ENCODE measurements at regions not wholly inside any gene's neighbourhood (a gene's known extent, or its start where the extent isn't known, plus 50 kb on each side); places are given as distances from the start of the nearest gene placed in this dataset.
A peak's percentile ranks its signal among the peaks of the same experiment; 100 is the strongest.
"Not testable (repeated sequence)": the region's sequence is repeated elsewhere in the genome, so short reads cannot be mapped to it uniquely, and the experiment has no call there.

GRCh38 chr7:106369352-106369751 lies 84.6 kb upstream of the NAMPT start:
- Histone ChIP-seq H3K27ac (no peak overlapping the region), H3K36me3 (replicated peaks in 1 of 2; ENCODE audit: insufficient read depth in 1 of 2, low read depth in 2 of 2) (no peaks in the 10 kb centered on the region), H3K4me3 (no peak overlapping the region), H3K9me3 (no peaks in the 10 kb centered on the region), H3K4me1 (no peaks in the 10 kb centered on the region), H3K27me3 (no peaks in the 10 kb centered on the region)
- no peak for TF ChIP-seq CTCF (IDR thresholded peaks at IDR 0.05)
- TF ChIP-seq POLR2A (IDR thresholded peaks at IDR 0.05) = no peak
- intact Hi-C loops (cut with DNase I) = no loop called here
- DNase-seq = no peak
- WGBS, 2 donors = 91 to 98% methylated on average over 3 of the region's 3 CpGs
- ATAC-seq = no peak

DNA sequence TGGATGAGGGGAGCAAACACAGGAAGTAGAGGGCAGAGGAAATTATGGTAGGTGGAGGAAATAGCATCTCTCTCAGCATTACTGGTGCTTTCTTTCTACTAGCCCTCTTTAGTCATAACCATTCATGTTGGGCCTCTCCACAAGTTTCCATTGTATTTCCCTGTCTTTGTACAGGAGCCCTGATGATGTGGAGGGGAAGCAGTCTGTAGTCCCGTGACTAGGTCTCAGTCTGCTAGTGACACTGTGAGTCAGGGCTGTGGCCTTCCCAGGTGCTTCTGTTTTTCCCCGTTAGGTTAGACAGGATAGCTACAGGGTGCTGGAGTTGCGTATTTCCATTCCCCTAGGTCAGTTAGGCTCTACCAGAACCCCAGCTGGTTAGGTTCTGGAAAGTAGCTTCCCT lies 82.9 kb upstream of the NAMPT start:
- ATAC-seq (no peak), DNase-seq (no peak)
- TF ChIP-seq CTCF (IDR thresholded peaks at IDR 0.05) (no peak), POLR2A (IDR thresholded peaks at IDR 0.05) (no peak)
- Histone ChIP-seq H3K27me3 (no peaks in the 10 kb centered on the region), H3K36me3 (replicated peaks in 1 of 2; ENCODE audit: insufficient read depth in 1 of 2, low read depth in 2 of 2) (no peaks in the 10 kb centered on the region), H3K4me1 (no peaks in the 10 kb centered on the region), H3K4me3 (no peak overlapping the region), H3K27ac (no peak overlapping the region), H3K9me3 (no peaks in the 10 kb centered on the region)
- 83% methylated on average over 3 of the region's 3 CpGs for WGBS, 2 donors
- intact Hi-C loops (cut with DNase I) = no loop called here

- 70 to 84% methylated on average over 3 of the region's 3 CpGs for WGBS, 2 donors
- Histone ChIP-seq H3K36me3 (replicated peaks in 1 of 2; ENCODE audit: insufficient read depth in 1 of 2, low read depth in 2 of 2) (no peaks in the 10 kb centered on the region), H3K27me3 (no peaks in the 10 kb centered on the region), H3K9me3 (no peaks in the 10 kb centered on the region), H3K4me3 (no peak overlapping the region), H3K4me1 (no peaks in the 10 kb centered on the region), H3K27ac (no peak overlapping the region)
- intact Hi-C loops (cut with DNase I) = no loop called here
- no peak for DNase-seq
- no peak for ATAC-seq
- TF ChIP-seq CTCF (IDR thresholded peaks at IDR 0.05) (peak in 1 of 7 experiments; percentile 4), POLR2A (IDR thresholded peaks at IDR 0.05) (no peak)
These were observed 82.2 kb upstream of the NAMPT start for GRCh38 chr7:106367018-106367420.

DNA sequence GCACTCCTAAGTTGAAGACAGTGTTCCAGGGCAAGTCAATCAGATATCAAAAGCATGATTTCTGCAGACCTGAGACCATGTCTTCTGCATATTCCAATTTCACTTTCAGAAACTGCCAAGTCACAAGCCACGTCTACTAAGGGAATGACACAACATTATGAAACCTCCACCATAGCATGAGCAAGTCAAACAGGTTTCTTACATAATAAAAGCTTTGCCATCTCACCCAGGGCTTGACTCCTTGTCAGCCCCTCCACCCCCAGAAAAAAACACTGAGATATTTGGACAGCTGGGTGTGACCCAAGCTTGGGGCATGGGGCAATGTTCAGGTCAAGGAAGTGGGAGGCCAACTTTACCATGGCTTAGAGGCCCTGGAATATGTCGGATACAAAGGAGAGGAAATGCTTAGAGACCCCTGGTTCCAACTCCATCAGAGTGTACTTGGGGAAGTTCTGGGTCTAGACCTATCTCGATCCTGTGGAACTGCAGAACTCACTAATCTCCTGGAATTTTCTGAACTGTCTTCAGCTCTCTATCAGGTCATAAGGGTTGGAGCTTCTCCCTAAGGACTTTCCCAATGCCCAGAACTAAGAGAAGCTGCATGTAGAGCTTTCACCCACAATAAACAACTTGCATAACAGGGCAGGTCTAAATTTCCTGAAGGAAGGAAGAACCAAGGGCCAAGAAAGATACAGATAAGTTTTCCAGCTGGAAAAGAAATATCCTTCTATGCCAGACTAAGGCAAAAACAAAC lies 80.6 kb upstream of the NAMPT start:
- 56 to 71% methylated on average over 3 of the region's 3 CpGs for WGBS, 2 donors
- H3K4me3 ChIP-seq = no peak overlapping the region
- TF ChIP-seq CTCF (IDR thresholded peaks at IDR 0.05) (no peak), POLR2A (IDR thresholded peaks at IDR 0.05) (no peak)
- H3K9me3 ChIP-seq = no peaks in the 10 kb centered on the region
- H3K36me3 ChIP-seq (replicated peaks in 1 of 2; ENCODE audit: insufficient read depth in 1 of 2, low read depth in 2 of 2) = no peaks in the 10 kb centered on the region
- ATAC-seq (no peak), DNase-seq (peak in 2 of 4 donors; percentile 14 to 23)
- no peak overlapping the region for H3K27ac ChIP-seq
- no peaks in the 10 kb centered on the region for H3K4me1 ChIP-seq
- no peaks in the 10 kb centered on the region for H3K27me3 ChIP-seq
- intact Hi-C loops (cut with DNase I) = no loop called here

DNA sequence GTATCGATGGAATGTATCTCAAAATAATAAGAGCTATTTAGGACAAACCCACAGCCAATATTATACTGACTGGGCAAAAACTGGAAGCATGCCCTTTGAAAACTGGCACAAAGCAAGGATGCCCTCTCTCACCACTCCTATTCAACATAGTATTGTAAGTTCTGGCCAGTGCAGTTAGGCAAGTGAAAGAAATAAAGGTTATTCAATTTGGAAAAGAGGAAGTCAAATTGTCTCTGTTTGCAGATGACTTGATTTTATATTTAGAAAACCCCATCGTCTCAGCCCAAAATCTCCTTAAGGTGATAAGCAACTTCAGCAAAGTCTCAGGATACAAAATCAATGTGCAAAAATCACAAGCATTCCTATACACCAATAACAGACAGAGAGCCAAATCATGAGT lies 77.7 kb upstream of the NAMPT start:
- 67 to 83% methylated on average over 2 of the region's 2 CpGs for WGBS, 2 donors
- ATAC-seq; H3K27me3 ChIP-seq; H3K4me3 ChIP-seq; DNase-seq; H3K27ac ChIP-seq; H3K36me3 ChIP-seq (replicated peaks in 1 of 2; ENCODE audit: insufficient read depth in 1 of 2, low read depth in 2 of 2); H3K4me1 ChIP-seq; H3K9me3 ChIP-seq: not testable (repeated sequence)
- intact Hi-C loops (cut with DNase I) = loop anchor here (5.0 kb wide), 1 partner anchor 45 kb away; no protein-coding TSS in a partner anchor

Measured in body of pancreas (tissue), 4 donors.